ENCODE measurements at regions not wholly inside any gene's neighbourhood (a gene's known extent, or its start where the extent isn't known, plus 50 kb on each side); places are given as distances from the start of the nearest gene placed in this dataset.

- WGBS (ENCODE audit: insufficient coverage, low coverage, low lambda C conversion rate, missing lambda C conversion rate) = 51% methylated on average over 11 of the region's 11 CpGs
- Histone ChIP-seq H3K36me3 (no peaks in the 10 kb centered on the region), H3K4me3 (no peak overlapping the region), H3K27ac (no peak overlapping the region), H3K27me3 (no peaks in the 10 kb centered on the region), H3K4me1 (no peaks in the 10 kb centered on the region), H3K9me3 (no peaks in the 10 kb centered on the region)
- no peak for ATAC-seq
- intact Hi-C loops (cut with DNase I) = no loop called here
- no peak for DNase-seq
- TF ChIP-seq POLR2A (IDR thresholded peaks at IDR 0.05) (no peak), CTCF (IDR thresholded peaks at IDR 0.05) (no peak)
These were observed 55.0 kb upstream of the C10orf120 start for GRCh38 chr10:122754491-122755235.

GRCh38 chr10:122749886-122750285, 50.2 kb upstream of the C10orf120 start:
- Histone ChIP-seq H3K36me3 (no peaks in the 10 kb centered on the region), H3K27ac (no peak overlapping the region), H3K4me3 (no peak overlapping the region), H3K9me3 (no peaks in the 10 kb centered on the region), H3K4me1 (no peaks in the 10 kb centered on the region), H3K27me3 (no peaks in the 10 kb centered on the region)
- ATAC-seq (no peak), DNase-seq (no peak)
- TF ChIP-seq POLR2A (IDR thresholded peaks at IDR 0.05) (no peak), CTCF (IDR thresholded peaks at IDR 0.05) (no peak)
- WGBS (ENCODE audit: insufficient coverage, low coverage, low lambda C conversion rate, missing lambda C conversion rate) = 47% methylated on average over 7 of the region's 13 CpGs
- intact Hi-C loops (cut with DNase I) = no loop called here
